ENCODE measurements at regions not wholly inside any gene's neighbourhood (a gene's known extent, or its start where the extent isn't known, plus 50 kb on each side); places are given as distances from the start of the nearest gene placed in this dataset.
"Not testable (repeated sequence)": the region's sequence is repeated elsewhere in the genome, so short reads cannot be mapped to it uniquely, and the experiment has no call there.

DNA sequence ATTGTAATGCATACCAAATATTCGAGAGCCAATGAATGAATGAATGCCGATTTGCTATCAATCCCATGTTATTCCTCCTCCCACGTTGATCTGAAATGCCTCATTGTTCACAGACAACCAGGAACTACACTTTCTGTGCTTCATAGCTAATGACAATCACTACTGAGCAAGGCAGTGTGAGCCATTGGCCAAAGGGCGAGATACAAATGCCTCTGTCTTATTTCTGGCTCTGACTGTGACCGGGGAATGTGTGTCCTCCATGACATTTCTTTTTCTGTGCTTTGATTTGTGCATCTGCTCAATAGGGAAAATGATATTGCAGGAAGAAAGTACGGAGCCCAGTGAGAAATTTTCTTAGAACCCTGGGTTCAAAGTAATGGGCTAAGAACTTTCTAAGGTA is 217.1 kb downstream of the CXCL12 start:
- no peak for DNase-seq

DNA sequence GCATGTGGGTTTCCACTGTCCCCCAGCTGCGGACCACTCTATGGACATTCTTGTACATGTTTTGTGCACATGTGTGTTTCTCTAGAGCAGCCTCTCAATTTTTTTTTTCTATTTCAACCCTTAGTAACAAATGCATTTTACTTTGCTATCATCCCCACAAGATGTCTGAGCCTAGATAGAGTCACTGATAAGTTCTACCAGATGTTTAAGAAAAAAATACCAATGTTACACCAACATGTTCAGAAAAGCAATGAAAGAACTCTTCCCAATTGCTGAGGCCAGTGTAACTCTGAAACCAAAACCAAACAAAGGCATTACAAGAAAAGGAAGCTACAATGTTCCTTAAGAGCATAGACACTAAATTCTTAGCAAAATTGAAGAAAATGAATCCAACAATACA is 218.5 kb downstream of the CXCL12 start:
- no peak for DNase-seq

DNA sequence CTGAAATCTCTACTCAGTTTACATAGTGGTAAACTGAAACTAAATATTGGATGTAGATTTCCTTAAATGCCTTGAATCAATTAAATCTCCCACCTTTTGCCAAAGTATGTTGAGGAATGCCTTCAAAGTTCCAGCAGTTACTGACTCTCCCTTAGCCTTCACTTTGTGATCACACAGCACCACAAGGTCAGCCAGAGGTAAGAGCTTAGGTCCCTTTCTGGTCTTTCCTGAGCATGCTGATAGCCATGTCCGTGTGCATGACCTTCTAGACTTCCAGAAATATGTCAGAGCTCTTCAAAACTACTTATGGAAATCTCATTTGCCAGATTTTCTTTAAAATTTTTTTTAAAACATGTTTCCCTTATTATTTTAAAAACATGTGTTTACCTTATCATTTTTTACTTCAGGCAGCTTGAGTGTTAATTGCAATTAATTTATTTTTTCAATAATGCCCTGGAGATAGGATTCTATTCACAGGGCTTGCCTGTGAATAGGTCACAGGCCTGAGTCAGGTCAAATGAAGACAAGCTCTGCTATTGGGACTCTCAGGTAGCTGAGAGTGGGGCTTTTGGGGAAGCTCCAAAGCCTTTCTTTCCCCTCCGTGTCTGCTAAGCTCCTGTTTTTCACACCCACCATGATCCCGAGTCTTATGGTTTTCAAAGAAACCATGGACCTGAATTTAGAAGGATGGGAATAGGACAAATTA is 220.5 kb downstream of the CXCL12 start:
- DNase-seq: no peak

DNA sequence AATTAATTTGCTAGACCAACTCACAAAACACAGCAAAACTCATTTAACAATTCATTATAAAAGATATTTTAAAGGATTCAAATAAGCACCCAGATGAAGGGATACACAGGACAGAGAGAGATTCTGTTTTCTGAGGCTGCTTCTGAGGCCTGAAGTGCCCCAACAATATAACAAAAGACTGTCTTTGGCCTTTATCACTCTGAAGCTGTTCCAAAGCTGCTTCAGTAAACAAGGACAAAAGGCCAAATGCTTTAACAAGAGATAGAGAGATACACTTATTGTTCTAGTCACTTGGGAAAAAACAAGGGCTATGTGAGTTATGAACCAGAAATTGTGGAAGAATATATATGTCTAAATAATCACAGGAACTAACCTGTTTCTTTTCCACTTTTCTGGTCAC is 223.7 kb downstream of the CXCL12 start:
- DNase-seq: no peak

DNA sequence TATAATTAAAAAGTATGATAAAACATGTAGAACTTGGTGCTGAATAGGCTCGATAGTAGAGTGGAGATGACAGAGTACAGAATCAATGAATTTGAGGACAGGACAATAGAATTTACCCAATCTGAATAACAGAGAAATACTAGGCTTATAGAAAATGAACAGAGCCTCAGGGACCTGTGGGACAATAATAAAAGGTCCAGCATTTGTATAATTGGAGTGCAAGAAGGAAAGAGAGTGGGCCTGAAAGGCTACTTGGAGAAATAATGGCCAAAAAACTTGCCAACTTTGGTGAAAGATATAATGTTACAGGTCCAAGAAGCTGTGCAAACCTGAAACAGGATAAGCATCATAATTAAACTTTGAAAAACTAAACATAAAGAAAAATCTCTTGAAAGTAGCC is 227.3 kb downstream of the CXCL12 start:
- DNase-seq: no peak

DNA sequence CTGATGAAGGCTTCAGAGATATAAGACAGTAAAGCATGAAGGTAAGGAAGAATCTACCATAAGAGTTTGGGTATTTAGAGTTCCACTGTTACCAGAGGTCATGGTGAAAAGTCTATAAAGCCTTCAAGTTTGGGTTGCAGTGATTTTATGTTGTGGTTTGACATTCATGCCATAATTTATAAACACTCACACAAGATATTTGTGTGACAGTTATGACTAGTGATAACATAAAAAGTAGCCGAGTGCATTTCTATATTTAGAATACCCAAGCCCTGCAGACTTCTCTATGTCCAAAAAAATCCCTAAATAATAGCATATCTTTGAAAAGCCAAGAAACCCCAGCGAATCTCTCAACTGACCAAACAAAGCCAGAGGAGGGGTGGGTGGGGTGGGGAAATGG is 229.9 kb downstream of the CXCL12 start:
- DNase-seq: no peak

DNA sequence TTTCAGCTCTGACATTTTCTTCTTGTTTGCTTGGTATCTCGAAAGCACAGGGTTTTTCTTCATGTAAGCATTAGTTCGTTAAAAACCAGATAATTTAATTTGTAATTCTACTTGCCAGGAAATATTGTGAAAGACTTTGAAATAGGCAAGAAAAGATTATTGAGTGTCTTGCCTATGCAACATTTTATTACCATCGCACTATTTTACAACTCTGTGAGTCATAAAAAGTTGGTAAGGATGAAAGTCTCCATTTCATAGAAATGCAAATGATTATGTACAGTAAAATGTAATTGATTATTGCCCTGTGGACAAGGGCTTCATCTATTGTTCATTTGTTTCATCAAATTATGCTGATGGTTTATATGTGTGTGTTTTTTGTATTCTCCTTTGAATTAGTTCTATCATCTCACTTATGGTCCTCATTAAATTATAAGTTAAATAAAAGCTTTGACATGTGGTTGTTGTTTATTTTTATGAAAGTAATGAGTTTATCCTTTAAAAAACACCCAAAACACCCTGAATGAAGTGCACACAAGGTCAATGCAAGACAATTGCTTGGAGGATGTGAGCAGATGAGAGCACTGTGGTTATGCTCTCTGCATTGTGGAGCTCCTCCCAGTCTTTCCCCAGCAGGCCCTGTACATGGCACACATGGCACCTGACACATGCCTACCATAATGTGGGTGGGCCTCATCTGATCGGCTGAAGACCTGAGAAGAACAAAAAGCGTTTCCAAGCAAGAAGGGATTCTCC is 230.8 kb downstream of the CXCL12 start:
- DNase-seq: no peak

DNA sequence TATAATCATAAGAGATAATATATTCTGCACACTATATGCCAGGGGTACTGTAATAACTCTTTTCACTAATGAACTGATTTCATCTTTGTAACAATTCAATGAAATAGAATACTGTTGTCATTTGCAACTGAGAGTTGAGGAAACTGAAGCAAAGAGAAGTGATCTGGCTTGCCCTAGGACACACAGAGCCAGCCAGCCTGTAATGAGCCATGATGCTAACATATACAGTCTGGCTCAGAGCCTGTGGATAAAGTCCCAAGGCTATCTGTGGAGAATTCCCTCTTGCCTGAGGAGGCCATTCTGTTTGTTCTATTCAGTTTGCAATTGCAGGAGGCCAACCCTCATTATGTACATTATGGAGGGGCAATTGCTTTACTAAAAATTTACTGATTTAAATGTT is 241.3 kb downstream of the CXCL12 start:
- no peak for DNase-seq

DNA sequence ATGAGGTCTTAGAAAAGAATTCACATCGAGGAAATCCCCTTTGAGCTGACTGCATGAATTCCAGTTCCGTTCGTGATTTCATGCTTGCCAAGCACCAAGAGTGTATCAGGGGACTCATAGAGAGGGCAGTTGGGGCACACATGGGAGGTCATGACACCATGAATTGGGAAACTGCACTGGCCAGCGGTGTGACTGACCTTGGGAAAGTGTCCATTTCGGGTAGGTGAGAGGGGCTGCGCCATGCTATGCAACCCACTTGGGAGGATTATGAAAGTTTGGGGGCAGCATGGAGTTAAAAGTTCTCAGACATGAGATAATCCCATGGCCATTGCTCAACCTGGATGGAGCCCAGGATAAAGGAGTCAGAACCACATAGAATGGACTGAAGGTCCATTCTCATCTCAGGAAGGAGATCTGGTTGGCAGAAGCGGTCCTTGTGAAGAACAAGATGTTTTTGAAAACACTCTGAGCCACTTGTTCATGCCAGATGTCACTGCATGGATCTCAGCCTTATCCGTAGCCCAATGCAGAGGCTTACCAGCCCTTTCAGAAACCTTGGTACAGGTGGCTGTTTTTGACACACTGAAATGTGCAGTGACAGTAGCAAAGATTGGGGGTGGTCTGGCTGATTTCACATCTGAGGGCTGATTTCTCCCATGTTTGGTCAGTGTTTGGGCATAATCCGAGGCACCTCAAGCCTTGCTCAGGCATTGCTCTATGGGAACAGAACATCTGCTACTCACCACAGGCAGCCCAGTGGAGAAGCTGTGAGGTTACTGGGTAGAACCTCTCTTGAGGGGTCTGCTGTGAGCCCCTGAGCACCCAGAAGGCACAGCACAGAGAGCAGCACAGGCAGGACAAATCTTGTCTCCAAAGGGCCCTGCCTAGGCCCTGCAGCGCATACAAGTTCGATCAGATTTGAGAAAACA is 252.3 kb downstream of the CXCL12 start:
- DNase-seq: no peak

DNA sequence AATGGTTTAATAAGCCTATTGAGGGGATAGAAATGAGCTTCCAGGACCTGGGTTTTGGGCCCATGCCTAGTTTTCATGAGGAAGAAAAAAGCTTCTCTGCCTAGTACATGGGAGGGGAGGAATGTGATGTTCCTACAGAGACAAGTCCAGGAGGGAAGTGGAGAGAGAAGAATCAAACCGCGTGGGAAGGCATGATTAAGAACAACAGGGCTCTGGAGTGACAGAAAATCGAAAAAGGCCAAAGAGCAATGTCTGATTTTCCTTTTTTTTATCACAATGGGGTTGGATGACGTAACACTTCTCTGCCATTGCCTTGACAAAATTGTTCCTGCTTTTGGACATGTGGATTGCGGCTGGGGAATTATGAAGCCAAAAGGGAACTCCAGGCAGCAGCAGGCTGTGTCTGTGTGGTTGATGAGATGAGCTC is 258.6 kb downstream of the CXCL12 start:
- no peak for DNase-seq

DNA sequence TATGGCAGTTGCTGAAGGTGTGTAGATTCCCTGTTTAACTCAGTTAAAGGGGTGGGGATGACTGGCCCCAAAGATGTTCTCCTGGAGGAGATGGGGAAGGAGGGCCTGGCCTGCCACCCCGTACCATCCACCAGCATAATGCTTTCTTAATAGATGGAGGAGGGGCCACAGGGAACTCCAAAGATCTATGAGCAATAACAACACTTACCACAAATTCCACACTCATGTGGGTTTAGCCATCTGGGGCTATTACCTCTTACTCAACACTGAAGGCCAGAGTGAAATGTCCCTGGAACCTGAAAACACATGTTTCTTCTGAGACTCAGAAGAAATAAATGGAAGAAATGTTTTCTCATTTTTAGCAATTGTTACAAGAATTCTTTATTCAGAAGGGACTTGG is 259.0 kb downstream of the CXCL12 start:
- DNase-seq: no peak

DNA sequence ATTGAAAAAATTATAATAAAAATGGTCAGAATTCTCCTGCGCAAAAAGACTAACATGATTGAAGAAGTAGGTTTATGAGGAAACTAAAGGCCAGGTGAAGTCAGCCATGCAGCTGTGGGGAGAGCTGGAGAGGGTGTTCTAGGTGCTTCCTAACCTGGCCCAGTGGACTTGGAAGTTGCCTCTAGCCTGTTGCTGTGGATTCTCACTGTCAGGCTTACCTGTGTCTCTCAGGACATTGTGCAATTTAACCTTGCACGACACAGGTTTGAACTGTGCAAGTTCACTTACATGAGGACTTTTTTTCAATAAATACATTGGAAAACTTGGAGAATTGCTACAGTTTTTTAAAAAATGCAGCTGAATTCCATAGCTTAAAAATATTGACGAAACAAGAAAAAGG is 266.4 kb downstream of the CXCL12 start:
- DNase-seq: no peak

DNA sequence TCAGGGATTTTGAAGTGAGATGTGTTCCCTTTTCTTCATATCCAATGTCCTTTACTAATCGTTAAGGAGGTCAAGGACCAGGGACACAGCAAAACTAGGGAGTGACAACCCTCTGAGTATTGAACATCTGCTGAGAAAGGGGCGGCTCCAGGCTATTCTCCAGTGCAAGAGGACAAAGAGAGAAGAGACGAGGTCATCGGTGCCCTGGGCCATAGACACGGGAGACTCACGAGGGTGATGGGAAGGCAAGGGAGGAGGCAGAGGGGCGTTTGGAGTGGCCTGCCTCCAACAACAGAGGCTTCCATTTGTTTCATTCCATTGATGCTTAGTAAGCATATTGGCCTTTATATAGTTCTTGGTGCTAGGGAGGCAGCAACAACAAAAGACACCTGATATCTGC is 268.4 kb downstream of the CXCL12 start:
- no peak for DNase-seq

DNA sequence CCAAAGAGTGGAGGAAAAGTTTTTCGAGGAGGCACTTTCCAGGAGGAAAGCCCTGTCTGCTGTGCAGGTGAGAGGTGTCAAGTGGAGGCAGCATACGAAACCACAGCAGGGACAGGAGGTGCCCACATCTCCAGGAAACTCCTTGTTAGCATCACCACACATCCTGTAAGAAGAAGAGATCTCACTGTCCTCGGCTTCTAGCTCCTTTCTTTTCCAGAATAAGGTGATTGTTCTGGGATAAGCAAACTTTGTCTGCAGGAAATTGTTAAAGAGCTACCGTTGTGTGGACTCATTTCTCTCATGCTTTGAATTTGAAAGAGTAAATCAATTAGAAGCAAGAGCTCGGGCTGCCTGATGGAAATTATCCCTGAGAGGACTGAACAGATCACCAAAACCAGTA is 269.4 kb downstream of the CXCL12 start:
- no peak for DNase-seq

DNA sequence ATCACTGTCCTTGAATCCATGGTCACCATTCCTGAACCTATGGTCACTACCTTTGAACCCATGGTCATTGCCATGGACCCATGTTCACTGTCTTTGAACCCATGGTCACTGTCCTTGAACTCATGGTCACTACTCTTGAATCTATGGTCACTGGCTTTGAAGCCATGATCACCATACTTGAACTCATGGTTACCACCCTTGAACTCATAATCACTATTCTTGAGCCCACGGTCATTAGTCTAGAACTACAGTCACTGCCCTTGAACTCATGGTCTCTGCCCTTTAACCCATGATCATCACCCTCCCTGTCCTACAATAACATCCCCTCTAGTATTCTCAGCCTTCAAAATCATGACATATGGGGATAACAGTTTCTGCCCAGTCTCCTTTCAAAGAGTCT is 270.5 kb downstream of the CXCL12 start:
- DNase-seq: no peak

DNA sequence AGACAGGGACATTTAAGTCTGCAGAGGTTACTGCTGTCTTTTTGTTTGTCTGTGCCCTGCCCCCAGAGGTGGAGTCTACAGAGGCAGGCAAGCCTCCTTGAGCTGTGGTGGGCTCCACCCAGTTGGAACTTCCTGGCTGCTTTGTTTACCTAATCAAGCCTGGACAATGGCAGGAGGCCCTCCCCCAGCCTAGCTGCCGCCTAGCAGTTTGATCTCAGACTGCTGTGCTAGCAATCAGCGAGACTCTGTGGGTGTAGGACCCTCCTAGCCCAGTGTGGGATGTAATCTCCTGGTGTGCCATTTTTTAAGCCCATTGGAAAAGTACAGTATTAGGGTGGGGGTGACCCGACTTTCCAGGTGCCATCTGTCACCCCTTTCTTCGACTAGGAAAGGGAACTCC is 272.6 kb downstream of the CXCL12 start:
- not testable (repeated sequence) for DNase-seq

DNA sequence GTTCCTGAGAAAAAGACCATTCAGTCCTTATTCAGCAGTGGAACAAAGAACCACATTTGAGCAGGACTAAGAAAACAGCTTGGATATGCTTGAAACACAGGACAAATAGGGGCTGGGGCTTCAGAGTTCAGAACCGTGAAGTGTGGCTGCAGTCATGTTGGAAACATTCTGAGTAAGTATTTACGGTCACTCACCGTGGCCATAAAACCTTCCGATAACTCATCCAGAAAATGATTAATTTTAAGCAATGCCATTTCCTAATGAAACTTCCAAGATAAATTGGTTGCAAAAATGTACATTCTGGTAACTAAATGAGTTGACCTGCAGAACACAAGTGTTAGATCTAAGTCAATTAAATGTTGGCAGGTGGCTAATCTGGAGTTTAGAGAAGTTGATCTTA is 279.2 kb downstream of the CXCL12 start:
- no peak for DNase-seq

DNA sequence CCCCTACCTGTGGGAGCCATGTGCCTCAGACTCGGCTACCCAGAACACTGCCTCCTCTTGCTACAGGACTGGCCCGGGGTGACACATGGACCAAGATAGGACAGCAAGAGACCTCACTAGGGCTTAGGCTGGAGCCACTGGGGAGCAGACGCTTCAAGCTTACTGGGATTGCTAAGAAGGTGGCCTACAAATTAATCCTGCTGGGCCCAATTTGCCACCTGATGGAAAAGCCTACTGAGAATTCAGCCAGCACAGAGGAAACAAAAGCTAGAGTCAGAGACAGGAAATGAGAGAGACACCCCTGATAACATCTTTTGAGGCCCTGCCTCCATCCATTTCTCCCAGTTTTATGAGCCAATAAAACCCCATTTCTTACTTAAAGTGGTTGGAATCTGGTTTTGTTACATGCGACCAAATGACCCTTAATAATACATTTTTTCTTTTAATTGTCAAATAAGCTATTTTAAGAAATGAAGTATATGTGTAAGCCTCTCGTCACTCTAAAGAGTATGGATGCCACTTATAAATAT is 282.1 kb downstream of the CXCL12 start:
- DNase-seq: no peak

DNA sequence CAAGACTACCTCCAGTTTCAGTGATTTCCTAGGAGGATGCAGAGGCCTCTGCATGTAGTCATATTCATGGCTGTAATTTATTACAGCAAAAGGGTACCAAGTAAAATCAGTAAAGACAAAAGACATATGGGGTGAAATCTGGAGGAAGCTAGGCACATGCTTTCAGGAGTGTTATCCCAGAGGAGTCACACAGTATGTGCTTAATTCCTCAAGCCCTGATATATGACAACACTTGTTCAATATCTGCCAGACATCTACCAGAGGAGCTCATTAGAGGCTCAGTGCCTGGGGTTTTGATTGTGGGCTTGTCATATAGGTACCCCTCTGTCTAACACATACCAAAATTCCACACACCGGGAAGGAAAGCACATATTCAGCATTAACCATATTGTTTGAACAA is 283.8 kb downstream of the CXCL12 start:
- DNase-seq: no peak

DNA sequence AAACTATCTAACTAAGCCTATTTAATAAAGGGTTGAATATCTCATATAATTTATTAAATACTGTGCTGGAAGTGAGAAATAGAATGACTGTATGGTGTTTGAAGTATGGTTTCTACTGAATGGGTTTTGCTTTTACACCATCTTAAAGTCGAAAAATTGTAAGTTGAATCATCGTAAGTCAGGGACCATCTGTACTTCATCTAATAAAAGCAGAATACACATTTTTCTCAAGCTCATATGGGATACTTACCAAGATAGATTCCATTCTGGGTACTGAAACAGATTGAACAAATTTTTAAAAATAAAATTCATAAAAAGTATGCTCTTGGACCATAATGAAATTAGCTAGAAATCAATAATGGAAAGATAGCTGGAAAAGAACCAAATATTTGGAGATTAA is 285.4 kb downstream of the CXCL12 start:
- DNase-seq: no peak

DNA sequence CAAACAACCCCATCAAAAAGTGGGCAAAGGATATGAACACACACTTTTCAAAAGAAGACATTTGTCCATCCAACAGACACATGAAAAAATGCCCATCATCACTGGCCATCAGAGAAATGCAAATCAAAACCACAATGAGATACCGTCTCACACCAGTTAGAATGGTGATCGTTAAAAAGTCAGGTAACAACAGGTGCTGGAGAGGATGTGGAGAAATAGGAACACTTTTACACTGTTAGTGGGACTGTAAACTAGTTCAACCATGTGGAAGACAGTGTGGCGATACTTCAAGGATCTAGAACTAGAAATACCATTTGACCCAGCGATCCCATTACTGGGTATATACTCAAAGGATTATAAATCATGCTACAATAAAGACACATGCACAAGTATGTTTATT is 288.7 kb downstream of the CXCL12 start:
- DNase-seq: not testable (repeated sequence)

DNA sequence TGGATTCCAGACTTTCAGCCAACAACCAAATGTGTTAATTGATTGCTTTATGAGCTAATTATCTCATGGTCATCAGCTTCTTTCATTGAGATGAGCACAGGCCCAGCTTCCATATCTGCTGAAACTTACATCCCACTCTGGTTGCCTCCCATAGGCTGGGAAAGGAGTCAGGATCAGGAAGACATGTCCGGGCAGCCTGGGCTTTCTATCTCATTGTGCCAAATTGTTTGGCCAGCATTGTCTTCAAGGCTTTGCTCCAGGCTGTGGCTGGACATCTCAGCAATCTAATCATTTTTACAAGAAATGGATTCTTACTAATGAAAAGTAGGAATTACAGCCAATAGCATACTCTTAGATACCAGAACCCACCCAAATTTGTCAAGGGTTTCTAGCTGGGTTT is 295.2 kb downstream of the CXCL12 start:
- no peak for DNase-seq

DNA sequence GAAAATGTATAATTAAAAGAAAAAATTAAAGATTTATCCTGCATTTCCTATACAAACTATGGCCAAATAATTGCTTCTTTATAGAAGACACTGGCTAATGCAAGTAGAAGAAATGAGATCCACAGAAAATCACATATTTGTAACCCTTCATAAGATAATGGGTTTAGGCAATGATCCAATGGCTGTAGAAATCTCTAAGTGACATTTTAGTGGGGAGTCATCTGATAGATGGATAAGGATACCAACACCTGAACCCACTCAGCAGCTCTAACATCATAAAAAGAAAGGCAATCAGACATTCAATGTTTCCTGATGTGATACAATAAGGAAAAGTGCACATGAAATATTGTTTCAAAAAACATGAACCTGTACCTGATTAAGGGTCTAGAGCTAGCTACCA is 297.5 kb downstream of the CXCL12 start:
- no peak for DNase-seq

Measured in CD4-positive, alpha-beta T cell treated with Interleukin-17A for 4 hours (primary cell).